Astrocyte (in vitro differentiated cells and primary cell): ENCODE measurements at regions not wholly inside any gene's neighbourhood (a gene's known extent, or its start where the extent isn't known, plus 50 kb on each side); places are given as distances from the start of the nearest gene placed in this dataset.

Source experiments
- DNase-seq: peaks from one replicate; pipeline ENCODE4 v3.0.0-alpha.2; 2010; ENCODE audit warnings: low read depth
- FAIRE-seq: peaks from 2 replicates; lab custom pipeline; 2011; peaks lifted over from hg19 to GRCh38; lab: Jason Lieb, UNC
- H2AFZ ChIP-seq: 2 replicates; pipeline ENCODE4 v1.6.0; 2012; ENCODE audit warnings: low read depth, low read length, inconsistent platforms
- H3K27ac ChIP-seq: 2 replicates; pipeline ENCODE4 v1.5.1; 2011; ENCODE audit warnings: low read depth, low read length, inconsistent platforms
- H3K27me3 ChIP-seq: 2 replicates; pipeline ENCODE4 v1.6.0; 2011; ENCODE audit warnings: low read length, inconsistent platforms; ENCODE audit not compliant: insufficient read depth
- H3K36me3 ChIP-seq: 2 replicates; pipeline ENCODE4 v1.5.1; 2011; ENCODE audit warnings: low read length, inconsistent platforms; ENCODE audit not compliant: insufficient read depth
- H3K4me1 ChIP-seq: 2 replicates; pipeline ENCODE4 v1.5.1; 2011; ENCODE audit warnings: low read length, inconsistent platforms; ENCODE audit not compliant: insufficient read depth
- H3K4me2 ChIP-seq: 2 replicates; pipeline ENCODE4 v1.6.0; 2012; ENCODE audit warnings: low read length, inconsistent platforms
- H3K4me3 ChIP-seq: 2 replicates; pipeline ENCODE4 v1.5.1; 2011; ENCODE audit warnings: low read depth, mild to moderate bottlenecking, low read length, inconsistent platforms; ENCODE audit not compliant: insufficient read depth
- H3K79me2 ChIP-seq: 2 replicates; pipeline ENCODE4 v1.6.0; 2012; ENCODE audit warnings: mild to moderate bottlenecking, low read length, inconsistent platforms; ENCODE audit not compliant: insufficient read depth
- H3K9ac ChIP-seq: 2 replicates; pipeline ENCODE4 v1.6.0; 2012; ENCODE audit warnings: mild to moderate bottlenecking, low read length, inconsistent platforms
- H3K9me3 ChIP-seq: 2 replicates; pipeline ENCODE4 v1.5.1; 2012; ENCODE audit warnings: low read depth, mild to moderate bottlenecking, low read length, inconsistent platforms; ENCODE audit not compliant: insufficient read depth
- H4K20me1 ChIP-seq: 2 replicates; pipeline ENCODE4 v1.6.0; 2012; ENCODE audit warnings: low read length, inconsistent platforms; ENCODE audit not compliant: insufficient read depth
- H3K27ac Mint-ChIP-seq: one replicate; pipeline ENCODE4 v1.8.0; 2021; ENCODE audit warnings: mild to moderate bottlenecking, mixed read lengths; ENCODE audit not compliant: unreplicated experiment
- H3K27me3 Mint-ChIP-seq: one replicate; pipeline ENCODE4 v1.8.0; 2021; ENCODE audit warnings: low read depth, mixed read lengths; ENCODE audit not compliant: unreplicated experiment
- H3K36me3 Mint-ChIP-seq: one replicate; pipeline ENCODE4 v1.8.0; 2021; ENCODE audit warnings: low read depth, mixed read lengths; ENCODE audit not compliant: unreplicated experiment
- H3K4me1 Mint-ChIP-seq: one replicate; pipeline ENCODE4 v1.8.0; 2021; ENCODE audit warnings: low read depth, mixed read lengths; ENCODE audit not compliant: unreplicated experiment
- H3K4me3 Mint-ChIP-seq: one replicate; pipeline ENCODE4 v1.8.0; 2021; ENCODE audit warnings: mild to moderate bottlenecking, moderate library complexity, mixed read lengths; ENCODE audit not compliant: unreplicated experiment
- H3K9me3 Mint-ChIP-seq: one replicate; pipeline ENCODE4 v1.8.0; 2021; ENCODE audit warnings: mild to moderate bottlenecking, mixed read lengths; ENCODE audit not compliant: unreplicated experiment
- EZH2 ChIP-seq: IDR thresholded peaks from 2 replicates; pipeline ENCODE4 v1.6.1; 2012; ENCODE audit warnings: mild to moderate bottlenecking, low read length, inconsistent platforms; ENCODE audit not compliant: insufficient read depth
- TF ChIP-seq, protein P1 (sequence below): IDR thresholded peaks from 2 replicates; pipeline ENCODE4 v1.5.1; 2011; ENCODE audit warnings: low read depth, mild to moderate bottlenecking, inconsistent platforms, low read length, moderate library complexity; ENCODE audit not compliant: insufficient read depth

DNA sequence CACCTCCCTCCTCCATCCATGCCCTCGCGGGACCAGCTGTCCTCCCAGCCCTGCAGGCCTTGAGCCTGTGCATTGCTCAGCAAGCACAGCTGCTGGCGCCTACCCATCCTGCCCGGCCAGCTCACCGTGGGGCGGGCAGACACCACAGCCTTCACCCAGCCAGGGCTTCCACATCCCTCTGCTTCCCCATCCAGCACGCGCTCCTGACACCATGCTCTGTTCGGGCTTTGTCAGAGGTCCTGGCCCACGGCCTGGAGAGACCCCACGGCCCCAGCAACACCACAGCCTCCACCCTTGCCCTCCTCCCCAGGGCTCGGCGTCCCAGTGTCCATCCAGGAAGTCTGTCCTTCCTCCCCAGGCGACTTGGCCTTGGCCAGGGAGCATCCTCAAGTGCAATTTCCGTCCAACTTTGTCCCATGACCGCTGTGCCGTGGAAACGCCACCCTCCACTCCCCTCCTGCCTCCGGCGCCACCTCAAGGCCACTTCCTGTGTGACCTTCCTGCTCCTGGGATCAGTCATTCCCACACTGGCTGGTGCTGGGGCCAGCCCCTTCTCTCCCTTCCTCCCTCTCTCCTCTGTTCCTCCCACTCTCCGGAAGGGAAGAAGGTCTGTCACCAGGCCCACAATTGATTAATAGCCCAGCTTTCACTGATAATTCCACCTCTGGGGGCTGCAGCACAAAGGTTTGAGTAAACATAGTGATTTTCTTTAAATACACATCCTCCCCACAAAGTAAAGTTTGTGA is 71.5 kb upstream of the SMNDC1 start:
- no peak for TF ChIP-seq EZH2
- TF ChIP-seq, protein P1, sequence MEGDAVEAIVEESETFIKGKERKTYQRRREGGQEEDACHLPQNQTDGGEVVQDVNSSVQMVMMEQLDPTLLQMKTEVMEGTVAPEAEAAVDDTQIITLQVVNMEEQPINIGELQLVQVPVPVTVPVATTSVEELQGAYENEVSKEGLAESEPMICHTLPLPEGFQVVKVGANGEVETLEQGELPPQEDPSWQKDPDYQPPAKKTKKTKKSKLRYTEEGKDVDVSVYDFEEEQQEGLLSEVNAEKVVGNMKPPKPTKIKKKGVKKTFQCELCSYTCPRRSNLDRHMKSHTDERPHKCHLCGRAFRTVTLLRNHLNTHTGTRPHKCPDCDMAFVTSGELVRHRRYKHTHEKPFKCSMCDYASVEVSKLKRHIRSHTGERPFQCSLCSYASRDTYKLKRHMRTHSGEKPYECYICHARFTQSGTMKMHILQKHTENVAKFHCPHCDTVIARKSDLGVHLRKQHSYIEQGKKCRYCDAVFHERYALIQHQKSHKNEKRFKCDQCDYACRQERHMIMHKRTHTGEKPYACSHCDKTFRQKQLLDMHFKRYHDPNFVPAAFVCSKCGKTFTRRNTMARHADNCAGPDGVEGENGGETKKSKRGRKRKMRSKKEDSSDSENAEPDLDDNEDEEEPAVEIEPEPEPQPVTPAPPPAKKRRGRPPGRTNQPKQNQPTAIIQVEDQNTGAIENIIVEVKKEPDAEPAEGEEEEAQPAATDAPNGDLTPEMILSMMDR = no peak
- H3K4me2 ChIP-seq = no peak overlapping the region
- H4K20me1 ChIP-seq = no peaks in the 10 kb centered on the region
- H3K27ac ChIP-seq = no peak overlapping the region
- H2AFZ ChIP-seq = no peak overlapping the region
- Mint-ChIP-seq H3K27ac (no peak overlapping the region), H3K4me1 (peaks cover 15% of the 10 kb centered on the region), H3K9me3 (no peaks in the 10 kb centered on the region), H3K36me3 (no peaks in the 10 kb centered on the region), H3K4me3 (no peak overlapping the region), H3K27me3 (peaks cover 8% of the 10 kb centered on the region)
- H3K4me3 ChIP-seq = no peak overlapping the region
- FAIRE-seq = no peak
- H3K9ac ChIP-seq = no peak overlapping the region
- no peaks in the 10 kb centered on the region for H3K27me3 ChIP-seq
- no peaks in the 10 kb centered on the region for H3K9me3 ChIP-seq
- no peaks in the 10 kb centered on the region for H3K36me3 ChIP-seq
- peaks cover 14% of the 10 kb centered on the region for H3K4me1 ChIP-seq
- no peaks in the 10 kb centered on the region for H3K79me2 ChIP-seq
- DNase-seq = no peak

GRCh38 chr10:110376767-110377160 is 72.0 kb upstream of the SMNDC1 start:
- no peaks in the 10 kb centered on the region for H3K36me3 ChIP-seq
- Mint-ChIP-seq H3K27ac (no peak overlapping the region), H3K9me3 (no peaks in the 10 kb centered on the region), H3K36me3 (no peaks in the 10 kb centered on the region), H3K4me3 (no peak overlapping the region), H3K27me3 (peaks cover 8% of the 10 kb centered on the region), H3K4me1 (peaks cover 13% of the 10 kb centered on the region)
- peaks cover 14% of the 10 kb centered on the region for H3K4me1 ChIP-seq
- no peak overlapping the region for H3K4me2 ChIP-seq
- H2AFZ ChIP-seq = no peak overlapping the region
- TF ChIP-seq, protein P1 = no peak
- TF ChIP-seq EZH2 = no peak
- FAIRE-seq (no peak), DNase-seq (no peak)
- no peak overlapping the region for H3K9ac ChIP-seq
- no peak overlapping the region for H3K4me3 ChIP-seq
- no peaks in the 10 kb centered on the region for H3K27me3 ChIP-seq
- no peaks in the 10 kb centered on the region for H3K79me2 ChIP-seq
- no peak overlapping the region for H3K27ac ChIP-seq
- no peaks in the 10 kb centered on the region for H4K20me1 ChIP-seq
- H3K9me3 ChIP-seq = no peaks in the 10 kb centered on the region

- FAIRE-seq = no peak
Observed at GRCh38 chr10:110378006-110378405, 73.3 kb upstream of the SMNDC1 start.

More at GRCh38 chr10:110378006-110378405, 73.3 kb upstream of the SMNDC1 start:
- H3K9ac ChIP-seq = no peak overlapping the region
- H3K27ac ChIP-seq = no peak overlapping the region
- H3K36me3 Mint-ChIP-seq = no peaks in the 10 kb centered on the region
- TF ChIP-seq, protein P1 = no peak
- TF ChIP-seq EZH2 = no peak
- no peaks in the 10 kb centered on the region for H3K9me3 ChIP-seq
- no peaks in the 10 kb centered on the region for H4K20me1 ChIP-seq
- no peak overlapping the region for H3K4me2 ChIP-seq
- H3K9me3 Mint-ChIP-seq = no peaks in the 10 kb centered on the region
- peaks cover 19% of the 10 kb centered on the region for H3K27me3 Mint-ChIP-seq
- DNase-seq = no peak
- no peaks in the 10 kb centered on the region for H3K79me2 ChIP-seq
- H3K4me3 Mint-ChIP-seq = no peak overlapping the region
- H3K27ac Mint-ChIP-seq = no peak overlapping the region
- no peaks in the 10 kb centered on the region for H3K27me3 ChIP-seq
- no peak overlapping the region for H2AFZ ChIP-seq
- peaks cover 9% of the 10 kb centered on the region for H3K4me1 Mint-ChIP-seq
- peaks cover 11% of the 10 kb centered on the region for H3K4me1 ChIP-seq
- no peak overlapping the region for H3K4me3 ChIP-seq
- H3K36me3 ChIP-seq = no peaks in the 10 kb centered on the region
